HepG2 (cell line): ENCODE measurements at regions not wholly inside any gene's neighbourhood (a gene's known extent, or its start where the extent isn't known, plus 50 kb on each side); places are given as distances from the start of the nearest gene placed in this dataset.

Experiments used
- AKAP8 ChIP-seq: sonication (generic); formaldehyde crosslinking; IDR thresholded peaks from 2 replicates; pipeline ENCODE4 v1.5.1; 2020; ENCODE audit warnings: mild to moderate bottlenecking, missing genetic modification reagents
- ATF1 ChIP-seq: IDR thresholded peaks from 2 replicates; pipeline ENCODE4 v1.6.1; 2016; ENCODE audit warnings: mild to moderate bottlenecking, control low read depth
- CAMTA2 ChIP-seq: sonication (generic); formaldehyde crosslinking; IDR thresholded peaks from 2 replicates; pipeline ENCODE4 v1.4.0; 2020; ENCODE audit warnings: mild to moderate bottlenecking, missing genetic modification reagents, borderline replicate concordance
- CREB1 ChIP-seq, 2 experiments: fragments of 450-650 bp in 1 of 2; IDR thresholded peaks; 2 replicates each; pipeline ENCODE4 v1.6.1; 2016 to 2017; ENCODE audit warnings: control low read depth in 1 of 2, mild to moderate bottlenecking in 1 of 2, missing compliant biosample characterization in 1 of 2, missing genetic modification characterization in 1 of 2
- EP300 ChIP-seq, 3 experiments: sonication (generic) in 1 of 3; formaldehyde crosslinking in 1 of 3; IDR thresholded peaks; 2 replicates each; pipeline versions ENCODE4 v1.5.1 to v1.6.1; 2011 to 2020; ENCODE audit warnings: low read depth in 2 of 3, low read length in 2 of 3, borderline replicate concordance in 1 of 3, improper control_type of control experiment in 1 of 3, mild to moderate bottlenecking in 1 of 3, missing genetic modification reagents in 1 of 3, moderate library complexity in 1 of 3
- FOSL1 ChIP-seq: sonication (generic); formaldehyde crosslinking; IDR thresholded peaks from 2 replicates; pipeline ENCODE4 v1.9.0; 2021; ENCODE audit warnings: missing genetic modification reagents, borderline replicate concordance
- FOXA1 ChIP-seq, 2 experiments: fragments of 450-650 bp in 1 of 2; sonication (generic) in 1 of 2; formaldehyde crosslinking in 1 of 2; IDR thresholded peaks; 2 replicates each; pipeline versions ENCODE4 v1.4.0 to v1.6.1; 2016 to 2020; ENCODE audit warnings: missing genetic modification reagents in 1 of 2
- FOXA3 ChIP-seq: IDR thresholded peaks from 2 replicates; pipeline ENCODE4 v1.6.1; 2016; ENCODE audit warnings: missing genetic modification reagents, missing compliant biosample characterization
- GATAD1 ChIP-seq: IDR thresholded peaks from 2 replicates; pipeline ENCODE4 v1.6.1; 2016; ENCODE audit warnings: missing genetic modification reagents, missing compliant biosample characterization
- GTF3A ChIP-seq: sonication (generic); formaldehyde crosslinking; conservative IDR thresholded peaks from 2 replicates; pipeline ENCODE4 v1.4.0; 2020; ENCODE audit warnings: mild to moderate bottlenecking, missing genetic modification reagents
- HNF4A ChIP-seq: sonication (generic); formaldehyde crosslinking; IDR thresholded peaks from 2 replicates; pipeline ENCODE4 v1.4.0; 2020; ENCODE audit warnings: missing genetic modification reagents
- HOXA9 ChIP-seq: sonication (generic); formaldehyde crosslinking; IDR thresholded peaks from 2 replicates; pipeline ENCODE4 v1.8.1; 2022; ENCODE audit warnings: missing genetic modification reagents, mild to moderate bottlenecking, moderate library complexity, borderline replicate concordance
- IRF2 ChIP-seq: IDR thresholded peaks from 2 replicates; pipeline ENCODE4 v1.6.1; 2018; ENCODE audit warnings: missing genetic modification reagents, missing compliant biosample characterization
- ISX ChIP-seq: sonication (generic); formaldehyde crosslinking; conservative IDR thresholded peaks from 2 replicates; pipeline ENCODE4 v1.5.0; 2020; ENCODE audit warnings: missing genetic modification reagents
- MED1 ChIP-seq: sonication (generic); formaldehyde crosslinking; IDR thresholded peaks from 2 replicates; pipeline ENCODE4 v1.4.0; 2020; ENCODE audit warnings: missing genetic modification reagents
- MNT ChIP-seq: fragments of 450-650 bp; IDR thresholded peaks from 2 replicates; pipeline ENCODE4 v1.6.1; 2016
- MTA1 ChIP-seq: sonication (generic); formaldehyde crosslinking; IDR thresholded peaks from 2 replicates; pipeline ENCODE4 v1.4.0; 2020; ENCODE audit warnings: missing genetic modification reagents, mild to moderate bottlenecking, borderline replicate concordance
- NFKBIZ ChIP-seq: IDR thresholded peaks from 2 replicates; pipeline ENCODE4 v1.6.1; 2018; ENCODE audit warnings: missing genetic modification reagents, missing compliant biosample characterization
- SIX4 ChIP-seq: sonication (generic); formaldehyde crosslinking; IDR thresholded peaks from 2 replicates; pipeline ENCODE4 v1.4.0; 2020; ENCODE audit warnings: missing genetic modification reagents
- SOX6 ChIP-seq, 2 experiments: fragments of 450-650 bp in 1 of 2; sonication (generic) in 1 of 2; formaldehyde crosslinking in 1 of 2; IDR thresholded peaks; 2 replicates each; pipeline versions ENCODE4 v1.4.0 to v1.6.1; 2017 to 2020; ENCODE audit warnings: antibody characterized with exemption in 1 of 2, mild to moderate bottlenecking in 1 of 2, missing genetic modification reagents in 1 of 2
- TBX2 ChIP-seq: sonication (generic); formaldehyde crosslinking; IDR thresholded peaks from 2 replicates; pipeline ENCODE4 v1.5.0; 2020; ENCODE audit warnings: missing genetic modification reagents, mild to moderate bottlenecking, borderline replicate concordance
- TFAP4 ChIP-seq: sonication (generic); IDR thresholded peaks from 2 replicates; pipeline ENCODE4 v1.6.1; 2016; ENCODE audit warnings: low read depth, borderline replicate concordance
- THAP11 ChIP-seq: IDR thresholded peaks from 2 replicates; pipeline ENCODE4 v1.6.1; 2016; ENCODE audit warnings: missing biosample characterization, missing genetic modification reagents
- ZNF563 ChIP-seq: sonication (generic); formaldehyde crosslinking; IDR thresholded peaks from 2 replicates; pipeline ENCODE4 v1.8.0; 2022; ENCODE audit warnings: mild to moderate bottlenecking, moderate library complexity, missing genetic modification reagents
- TF ChIP-seq, protein P1 (sequence below): sonication (generic); formaldehyde crosslinking; IDR thresholded peaks from 2 replicates; pipeline ENCODE4 v1.9.0; 2021; ENCODE audit warnings: missing genetic modification reagents, mild to moderate bottlenecking, borderline replicate concordance
- TF ChIP-seq, protein P2 (sequence below): sonication (generic); formaldehyde crosslinking; IDR thresholded peaks from 2 replicates; pipeline ENCODE4 v1.4.0; 2020; ENCODE audit warnings: missing genetic modification reagents

- TF ChIP-seq MNT (no peak), NFKBIZ (CRISPR knock-in tag) (peak; percentile 34; the same call in 1 of the 2 replicates), MTA1 (no peak), IRF2 (CRISPR knock-in tag) (0 out of 2 replicates have a peak, but pooled peaks have one; percentile 20), EP300 (IDR thresholded peaks at IDR 0.05; ENCODE audit: low read depth in 2 of 2, low read length in 2 of 2) (peak; percentile 87 to 92; a peak in 3 of 4 replicates), EP300 (CRISPR knock-in tag; IDR thresholded peaks at IDR 0.05; ENCODE audit: borderline replicate concordance) (peak; percentile 88), GTF3A (CRISPR knock-in tag) (no peak), HNF4A (peak; percentile 43), FOXA3 (peak; percentile 79), ATF1 (CRISPR knock-in tag) (peak; percentile 52; the same call in 1 of the 2 replicates), THAP11 (CRISPR knock-in tag) (peak; percentile 36), CREB1 (IDR thresholded peaks at IDR 0.05) (no peak), CREB1 (CRISPR knock-in tag; IDR thresholded peaks at IDR 0.05) (peak; percentile 32), SIX4 (CRISPR knock-in tag) (peak; percentile 22; the same call in 1 of the 2 replicates), SOX6 (IDR thresholded peaks at IDR 0.05) (no peak), SOX6 (CRISPR knock-in tag; IDR thresholded peaks at IDR 0.05) (peak; percentile 82), FOSL1 (peak; percentile 72; the same call in 1 of the 2 replicates), GATAD1 (CRISPR knock-in tag) (no peak), CAMTA2 (CRISPR knock-in tag) (no peak), ISX (no peak), MED1 (CRISPR knock-in tag) (0 out of 2 replicates have a peak, but pooled peaks have one; percentile 47), FOXA1 (IDR thresholded peaks at IDR 0.05) (peak; percentile 27; the same call in 1 of the 2 replicates), FOXA1 (CRISPR knock-in tag; IDR thresholded peaks at IDR 0.05) (peak; percentile 80), ZNF563 (no peak), TFAP4 (peak; percentile 11; the same call in 1 of the 2 replicates), HOXA9 (0 out of 2 replicates have a peak, but pooled peaks have one; percentile 31), AKAP8 (CRISPR knock-in tag) (no peak), TBX2 (CRISPR knock-in tag) (peak; percentile 19; the same call in 1 of the 2 replicates)
- TF ChIP-seq, protein P1, sequence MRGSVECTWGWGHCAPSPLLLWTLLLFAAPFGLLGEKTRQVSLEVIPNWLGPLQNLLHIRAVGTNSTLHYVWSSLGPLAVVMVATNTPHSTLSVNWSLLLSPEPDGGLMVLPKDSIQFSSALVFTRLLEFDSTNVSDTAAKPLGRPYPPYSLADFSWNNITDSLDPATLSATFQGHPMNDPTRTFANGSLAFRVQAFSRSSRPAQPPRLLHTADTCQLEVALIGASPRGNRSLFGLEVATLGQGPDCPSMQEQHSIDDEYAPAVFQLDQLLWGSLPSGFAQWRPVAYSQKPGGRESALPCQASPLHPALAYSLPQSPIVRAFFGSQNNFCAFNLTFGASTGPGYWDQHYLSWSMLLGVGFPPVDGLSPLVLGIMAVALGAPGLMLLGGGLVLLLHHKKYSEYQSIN (CRISPR knock-in tag): no peak
- TF ChIP-seq, protein P2, sequence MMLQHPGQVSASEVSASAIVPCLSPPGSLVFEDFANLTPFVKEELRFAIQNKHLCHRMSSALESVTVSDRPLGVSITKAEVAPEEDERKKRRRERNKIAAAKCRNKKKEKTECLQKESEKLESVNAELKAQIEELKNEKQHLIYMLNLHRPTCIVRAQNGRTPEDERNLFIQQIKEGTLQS (CRISPR knock-in tag): peak; percentile 64; the same call in 1 of the 2 replicates
Measured at GRCh38 chr5:74408150-74409043, 232.1 kb downstream of the ENC1 start (continued).
